DOHH2 (cell line): ENCODE measurements at regions not wholly inside any gene's neighbourhood (a gene's known extent, or its start where the extent isn't known, plus 50 kb on each side); places are given as distances from the start of the nearest gene placed in this dataset.

Source experiments
- H3F3A ChIP-seq: fragments of 200-600 bp; sonication (generic), shearing (Covaris generic); 2 replicates; pipeline ENCODE4 v1.6.0; 2016; ENCODE audit warnings: antibody characterized with exemption, mild to moderate bottlenecking; ENCODE audit not compliant: control insufficient read depth, insufficient read depth
- H3K27ac ChIP-seq: fragments of 200-600 bp; sonication (generic); 2 replicates; pipeline ENCODE4 v1.5.1; 2014; ENCODE audit warnings: low read depth, mild to moderate bottlenecking, low read length, moderate library complexity
- H3K27me3 ChIP-seq: fragments of 200-600 bp; sonication (generic); 2 replicates; pipeline ENCODE4 v1.6.1; 2014; ENCODE audit warnings: mild to moderate bottlenecking, low read length, mixed read lengths; ENCODE audit not compliant: control insufficient read depth
- H3K36me3 ChIP-seq: fragments of 200-600 bp; sonication (generic); 2 replicates; pipeline ENCODE4 v1.6.1; 2014; ENCODE audit warnings: mild to moderate bottlenecking, low read length, moderate library complexity, mixed read lengths; ENCODE audit not compliant: control insufficient read depth
- H3K4me1 ChIP-seq: fragments of 200-600 bp; sonication (generic); 2 replicates; pipeline ENCODE4 v1.6.1; 2014; ENCODE audit warnings: mild to moderate bottlenecking, low read length, mixed read lengths; ENCODE audit not compliant: control insufficient read depth
- H3K4me2 ChIP-seq: fragments of 200-600 bp; sonication (generic); 2 replicates; pipeline ENCODE4 v1.6.0; 2014; ENCODE audit warnings: mild to moderate bottlenecking, low read length, moderate library complexity
- H3K4me3 ChIP-seq: fragments of 200-600 bp; sonication (generic); 2 replicates; pipeline ENCODE4 v1.5.1; 2014; ENCODE audit warnings: mild to moderate bottlenecking, low read length, mixed read lengths
- H3K79me2 ChIP-seq: fragments of 200-600 bp; sonication (generic); 2 replicates; pipeline ENCODE4 v1.6.1; 2014; ENCODE audit warnings: mild to moderate bottlenecking, low read length, mixed read lengths; ENCODE audit not compliant: control insufficient read depth
- H3K9me2 ChIP-seq: fragments of 200-600 bp; sonication (generic); replicated peaks from 2 replicates; pipeline ENCODE4 v1.6.1; 2014; ENCODE audit warnings: mild to moderate bottlenecking, low read length, mixed read lengths; ENCODE audit not compliant: control insufficient read depth
- H3K9me3 ChIP-seq: fragments of 200-600 bp; sonication (generic); 2 replicates; pipeline ENCODE4 v1.6.1; 2014; ENCODE audit warnings: antibody characterized with exemption, low read length, mixed read lengths; ENCODE audit not compliant: control insufficient read depth, insufficient read depth
- H4K20me1 ChIP-seq: fragments of 200-600 bp; sonication (generic); 2 replicates; pipeline ENCODE4 v1.6.0; 2014; ENCODE audit warnings: low read depth, mild to moderate bottlenecking, antibody characterized with exemption, low read length, moderate library complexity; ENCODE audit not compliant: control insufficient read depth, insufficient read depth
- EZH2phosphoT487 ChIP-seq: fragments of 200-600 bp; sonication (generic); IDR thresholded peaks from 2 replicates; pipeline ENCODE4 v1.6.1; 2017; ENCODE audit warnings: borderline replicate concordance, mild to moderate bottlenecking, antibody characterized with exemption, low read length, moderate library complexity, mixed read lengths
- TF ChIP-seq, protein P1 (sequence below): fragments of 200-600 bp; sonication (generic); IDR thresholded peaks from one replicate; pipeline ENCODE4 v1.5.1; 2014; ENCODE audit warnings: antibody characterized with exemption, mild to moderate bottlenecking, low read depth, low read length; ENCODE audit not compliant: poor library complexity, severe bottlenecking

DNA sequence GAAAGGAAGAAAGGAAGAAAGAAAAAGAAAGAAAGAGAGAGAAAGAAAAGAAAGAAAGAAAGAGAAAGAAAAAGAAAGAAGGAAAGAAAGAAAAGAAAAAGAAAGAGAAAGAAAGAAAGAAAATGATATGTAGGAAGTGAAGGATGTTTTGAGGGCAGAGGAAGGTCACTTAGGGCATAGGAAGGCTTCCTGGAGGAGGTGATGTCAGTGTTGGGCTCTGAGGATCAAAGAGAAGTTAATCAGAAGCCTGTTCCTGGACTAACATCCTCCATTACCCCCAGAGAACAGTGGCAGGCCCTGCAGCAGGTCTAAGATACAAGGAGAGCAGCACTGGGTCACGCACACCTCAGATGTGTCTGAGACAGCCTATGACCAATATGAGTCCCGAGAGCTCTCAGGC, 54.7 kb upstream of the CALN1 start:
- Histone ChIP-seq H3K4me2 (no peak overlapping the region), H3K36me3 (no peaks in the 10 kb centered on the region), H3F3A (no peaks in the 10 kb centered on the region), H4K20me1 (no peaks in the 10 kb centered on the region), H3K9me2 (no peaks in the 10 kb centered on the region), H3K79me2 (no peaks in the 10 kb centered on the region), H3K27me3 (no peaks in the 10 kb centered on the region), H3K27ac (no peak overlapping the region), H3K4me3 (no peak overlapping the region), H3K9me3 (no peaks in the 10 kb centered on the region), H3K4me1 (no peaks in the 10 kb centered on the region)
- no peak for TF ChIP-seq EZH2phosphoT487
- TF ChIP-seq, protein P1, sequence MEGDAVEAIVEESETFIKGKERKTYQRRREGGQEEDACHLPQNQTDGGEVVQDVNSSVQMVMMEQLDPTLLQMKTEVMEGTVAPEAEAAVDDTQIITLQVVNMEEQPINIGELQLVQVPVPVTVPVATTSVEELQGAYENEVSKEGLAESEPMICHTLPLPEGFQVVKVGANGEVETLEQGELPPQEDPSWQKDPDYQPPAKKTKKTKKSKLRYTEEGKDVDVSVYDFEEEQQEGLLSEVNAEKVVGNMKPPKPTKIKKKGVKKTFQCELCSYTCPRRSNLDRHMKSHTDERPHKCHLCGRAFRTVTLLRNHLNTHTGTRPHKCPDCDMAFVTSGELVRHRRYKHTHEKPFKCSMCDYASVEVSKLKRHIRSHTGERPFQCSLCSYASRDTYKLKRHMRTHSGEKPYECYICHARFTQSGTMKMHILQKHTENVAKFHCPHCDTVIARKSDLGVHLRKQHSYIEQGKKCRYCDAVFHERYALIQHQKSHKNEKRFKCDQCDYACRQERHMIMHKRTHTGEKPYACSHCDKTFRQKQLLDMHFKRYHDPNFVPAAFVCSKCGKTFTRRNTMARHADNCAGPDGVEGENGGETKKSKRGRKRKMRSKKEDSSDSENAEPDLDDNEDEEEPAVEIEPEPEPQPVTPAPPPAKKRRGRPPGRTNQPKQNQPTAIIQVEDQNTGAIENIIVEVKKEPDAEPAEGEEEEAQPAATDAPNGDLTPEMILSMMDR, result no peak

DNA sequence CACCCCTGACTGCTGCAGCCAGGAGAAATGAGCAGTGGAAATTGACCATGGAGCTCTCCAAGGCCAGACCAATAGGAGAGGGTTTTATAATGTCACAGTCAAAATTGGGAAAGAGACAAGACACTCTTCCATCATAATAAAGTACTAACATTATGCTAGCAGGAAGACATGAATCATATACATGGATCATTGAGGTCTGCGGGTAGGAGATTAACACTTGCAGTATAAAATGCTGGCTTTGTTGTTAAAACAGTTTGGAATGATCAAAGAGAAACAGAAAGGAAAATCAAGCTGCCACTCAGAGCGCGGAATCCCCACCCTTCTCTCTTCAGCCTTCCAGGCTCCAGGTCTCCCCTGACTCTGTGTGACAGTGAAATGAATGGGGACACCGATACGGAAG, 53.4 kb upstream of the CALN1 start:
- Histone ChIP-seq H3F3A (no peaks in the 10 kb centered on the region), H3K79me2 (no peaks in the 10 kb centered on the region), H3K27ac (no peak overlapping the region), H4K20me1 (no peaks in the 10 kb centered on the region), H3K27me3 (no peaks in the 10 kb centered on the region), H3K36me3 (no peaks in the 10 kb centered on the region), H3K4me3 (no peak overlapping the region), H3K4me2 (no peak overlapping the region), H3K4me1 (no peaks in the 10 kb centered on the region), H3K9me2 (no peaks in the 10 kb centered on the region), H3K9me3 (no peaks in the 10 kb centered on the region)
- TF ChIP-seq EZH2phosphoT487, result no peak
- TF ChIP-seq, protein P1, result no peak

DNA sequence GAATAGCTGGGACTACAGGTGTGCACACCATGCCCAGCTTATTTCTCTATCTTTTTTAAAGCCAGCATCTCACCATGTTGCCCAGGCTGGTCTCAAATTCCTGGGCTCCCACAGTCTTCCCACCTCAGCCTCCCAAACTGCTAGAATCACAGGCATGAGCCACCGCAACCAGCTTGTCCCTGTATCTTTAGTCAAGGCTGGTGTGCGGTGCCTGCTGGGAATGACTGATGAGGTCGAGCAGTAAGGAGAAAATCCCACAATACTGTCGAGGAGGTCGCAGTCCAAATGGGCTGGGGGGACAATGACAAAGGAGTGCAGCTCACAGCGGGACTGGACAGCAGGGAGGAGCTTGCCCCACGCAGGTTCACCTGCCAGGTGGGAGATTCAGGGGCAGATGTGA, 50.2 kb upstream of the CALN1 start:
- H4K20me1 ChIP-seq, result no peaks in the 10 kb centered on the region
- H3K9me2 ChIP-seq, result no peaks in the 10 kb centered on the region
- H3F3A ChIP-seq, result no peaks in the 10 kb centered on the region
- no peaks in the 10 kb centered on the region for H3K27me3 ChIP-seq
- H3K4me1 ChIP-seq, result no peaks in the 10 kb centered on the region
- TF ChIP-seq, protein P1, result no peak
- no peak for TF ChIP-seq EZH2phosphoT487
- H3K9me3 ChIP-seq, result no peaks in the 10 kb centered on the region
- no peaks in the 10 kb centered on the region for H3K79me2 ChIP-seq
- H3K4me3 ChIP-seq, result no peak overlapping the region
- H3K27ac ChIP-seq, result no peak overlapping the region
- H3K4me2 ChIP-seq, result no peak overlapping the region
- no peaks in the 10 kb centered on the region for H3K36me3 ChIP-seq
